ENCODE measurements at regions not wholly inside any gene's neighbourhood (a gene's known extent, or its start where the extent isn't known, plus 50 kb on each side); places are given as distances from the start of the nearest gene placed in this dataset.

DNA sequence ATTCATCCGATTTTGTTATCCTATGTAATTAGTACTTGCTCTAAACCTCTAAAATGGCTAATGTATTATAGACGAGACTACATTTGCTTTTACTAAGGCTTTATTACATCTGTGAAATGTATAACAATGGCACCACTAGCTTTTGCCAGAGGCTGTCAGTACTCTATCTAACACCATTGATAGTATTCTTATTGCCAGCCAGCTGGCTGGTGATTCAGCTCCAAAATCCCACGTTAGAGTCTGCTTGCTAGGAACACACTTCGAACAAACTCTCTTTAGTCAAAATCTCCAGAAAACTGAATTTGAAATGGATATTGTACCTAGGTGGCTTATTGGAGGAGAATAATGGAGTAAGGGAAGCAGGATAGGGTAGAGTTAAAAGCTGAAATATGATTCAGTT lies 839.2 kb downstream of the SLC6A15 start:
- no peak overlapping the region for H3K4me3 ChIP-seq (ENCODE audit: low read length)
- no peaks in the 10 kb centered on the region for H3K9me3 ChIP-seq (ENCODE audit: insufficient read depth, low read length)
- H2AFZ ChIP-seq (ENCODE audit: low read depth, low read length) = no peak overlapping the region
- H3K4me2 ChIP-seq (ENCODE audit: low read length) = no peak overlapping the region
- no peaks in the 10 kb centered on the region for H3K79me2 ChIP-seq (ENCODE audit: low read length)
- H3K27me3 ChIP-seq (ENCODE audit: low read depth, low read length) = no peaks in the 10 kb centered on the region
- H3K9ac ChIP-seq (ENCODE audit: low read length) = no peak overlapping the region
- H3K36me3 ChIP-seq (replicated peaks; ENCODE audit: low read depth, low read length) = no peaks in the 10 kb centered on the region
- no peaks in the 10 kb centered on the region for H3K4me1 ChIP-seq (ENCODE audit: low read length)
- no peak overlapping the region for H3K27ac ChIP-seq (ENCODE audit: low read length)
- no peak for TF ChIP-seq EZH2phosphoT487 (IDR thresholded peaks at IDR 0.05; ENCODE audit: low read depth)
- TF ChIP-seq, protein P1, sequence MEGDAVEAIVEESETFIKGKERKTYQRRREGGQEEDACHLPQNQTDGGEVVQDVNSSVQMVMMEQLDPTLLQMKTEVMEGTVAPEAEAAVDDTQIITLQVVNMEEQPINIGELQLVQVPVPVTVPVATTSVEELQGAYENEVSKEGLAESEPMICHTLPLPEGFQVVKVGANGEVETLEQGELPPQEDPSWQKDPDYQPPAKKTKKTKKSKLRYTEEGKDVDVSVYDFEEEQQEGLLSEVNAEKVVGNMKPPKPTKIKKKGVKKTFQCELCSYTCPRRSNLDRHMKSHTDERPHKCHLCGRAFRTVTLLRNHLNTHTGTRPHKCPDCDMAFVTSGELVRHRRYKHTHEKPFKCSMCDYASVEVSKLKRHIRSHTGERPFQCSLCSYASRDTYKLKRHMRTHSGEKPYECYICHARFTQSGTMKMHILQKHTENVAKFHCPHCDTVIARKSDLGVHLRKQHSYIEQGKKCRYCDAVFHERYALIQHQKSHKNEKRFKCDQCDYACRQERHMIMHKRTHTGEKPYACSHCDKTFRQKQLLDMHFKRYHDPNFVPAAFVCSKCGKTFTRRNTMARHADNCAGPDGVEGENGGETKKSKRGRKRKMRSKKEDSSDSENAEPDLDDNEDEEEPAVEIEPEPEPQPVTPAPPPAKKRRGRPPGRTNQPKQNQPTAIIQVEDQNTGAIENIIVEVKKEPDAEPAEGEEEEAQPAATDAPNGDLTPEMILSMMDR (IDR thresholded peaks at IDR 0.05; ENCODE audit: low read depth, low read length) = no peak
- no peaks in the 10 kb centered on the region for H4K20me1 ChIP-seq (ENCODE audit: insufficient read depth, low read length)

DNA sequence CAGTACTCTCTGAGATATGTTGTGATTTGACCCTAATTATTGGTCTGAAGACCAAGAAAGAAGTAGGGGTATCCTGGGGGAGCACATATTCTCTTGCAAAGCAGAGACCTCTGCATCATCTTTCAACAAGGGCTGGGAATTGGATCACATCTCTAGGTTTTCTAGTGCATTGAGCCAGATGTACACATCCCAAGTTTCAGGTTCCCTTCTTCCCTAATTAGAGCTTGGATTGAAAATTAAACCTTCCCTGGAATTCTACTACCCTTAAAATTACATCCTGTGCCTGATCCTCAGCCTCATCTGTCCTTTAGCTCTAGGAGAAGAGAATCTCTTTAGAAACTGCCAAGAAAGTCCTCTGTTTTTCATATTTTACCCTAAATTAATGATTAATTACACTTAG lies 839.6 kb downstream of the SLC6A15 start:
- no peaks in the 10 kb centered on the region for H3K9me3 ChIP-seq (ENCODE audit: insufficient read depth, low read length)
- H3K27ac ChIP-seq (ENCODE audit: low read length) = no peak overlapping the region
- no peaks in the 10 kb centered on the region for H3K27me3 ChIP-seq (ENCODE audit: low read depth, low read length)
- no peak overlapping the region for H2AFZ ChIP-seq (ENCODE audit: low read depth, low read length)
- H3K79me2 ChIP-seq (ENCODE audit: low read length) = no peaks in the 10 kb centered on the region
- no peak overlapping the region for H3K9ac ChIP-seq (ENCODE audit: low read length)
- no peaks in the 10 kb centered on the region for H3K36me3 ChIP-seq (replicated peaks; ENCODE audit: low read depth, low read length)
- H3K4me2 ChIP-seq (ENCODE audit: low read length) = no peak overlapping the region
- no peaks in the 10 kb centered on the region for H3K4me1 ChIP-seq (ENCODE audit: low read length)
- no peak for TF ChIP-seq EZH2phosphoT487 (IDR thresholded peaks at IDR 0.05; ENCODE audit: low read depth)
- TF ChIP-seq, protein P1 (IDR thresholded peaks at IDR 0.05; ENCODE audit: low read depth, low read length) = no peak
- no peaks in the 10 kb centered on the region for H4K20me1 ChIP-seq (ENCODE audit: insufficient read depth, low read length)
- H3K4me3 ChIP-seq (ENCODE audit: low read length) = no peak overlapping the region

DNA sequence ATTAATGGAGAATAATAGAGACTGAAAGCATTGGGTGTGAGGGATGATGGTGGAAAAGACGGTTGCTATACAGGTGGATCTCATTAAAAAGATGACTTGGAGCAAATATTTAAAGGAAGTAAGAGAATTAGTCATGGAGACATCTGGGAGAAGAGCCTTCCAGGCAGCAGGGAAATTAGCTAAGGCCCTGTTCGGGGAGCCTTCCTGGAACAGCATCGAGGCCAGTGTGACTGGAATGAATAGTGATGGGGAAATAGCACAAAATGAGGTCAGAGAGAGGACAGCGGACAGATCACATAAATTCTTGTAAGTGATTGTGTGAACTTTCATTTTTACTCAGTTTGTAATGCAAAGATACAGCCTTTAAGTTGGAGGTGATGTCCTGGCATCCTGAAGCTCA lies 842.3 kb downstream of the SLC6A15 start:
- Histone ChIP-seq H2AFZ (ENCODE audit: low read depth, low read length) (no peak overlapping the region), H3K36me3 (replicated peaks; ENCODE audit: low read depth, low read length) (no peaks in the 10 kb centered on the region), H3K27ac (ENCODE audit: low read length) (no peak overlapping the region), H3K4me1 (ENCODE audit: low read length) (no peaks in the 10 kb centered on the region), H3K9me3 (ENCODE audit: insufficient read depth, low read length) (no peaks in the 10 kb centered on the region), H4K20me1 (ENCODE audit: insufficient read depth, low read length) (no peaks in the 10 kb centered on the region), H3K4me3 (ENCODE audit: low read length) (no peak overlapping the region), H3K27me3 (ENCODE audit: low read depth, low read length) (no peaks in the 10 kb centered on the region), H3K9ac (ENCODE audit: low read length) (no peak overlapping the region), H3K4me2 (ENCODE audit: low read length) (no peak overlapping the region), H3K79me2 (ENCODE audit: low read length) (no peaks in the 10 kb centered on the region)
- TF ChIP-seq EZH2phosphoT487 (IDR thresholded peaks at IDR 0.05; ENCODE audit: low read depth) = no peak
- TF ChIP-seq, protein P1 (IDR thresholded peaks at IDR 0.05; ENCODE audit: low read depth, low read length) = no peak

DNA sequence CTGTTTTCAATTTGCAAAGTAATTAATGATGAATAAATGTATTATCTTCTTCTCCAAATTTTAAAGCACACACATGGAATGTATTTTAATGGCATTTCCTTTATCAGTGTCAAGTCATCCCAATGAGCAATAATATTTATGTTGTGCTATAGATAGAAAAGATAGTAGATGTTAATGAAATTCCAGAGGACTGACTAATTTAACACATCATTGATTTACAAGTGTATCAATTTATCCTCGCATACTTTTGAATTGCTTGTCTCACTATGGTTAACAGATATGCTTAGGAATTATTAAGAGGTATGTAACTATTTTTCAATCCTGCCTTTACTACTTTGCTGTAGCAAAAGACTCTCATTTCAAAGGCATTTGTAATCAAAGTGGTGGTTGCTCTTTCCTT lies 842.9 kb downstream of the SLC6A15 start:
- Histone ChIP-seq H3K9me3 (ENCODE audit: insufficient read depth, low read length) (no peaks in the 10 kb centered on the region), H3K4me2 (ENCODE audit: low read length) (no peak overlapping the region), H2AFZ (ENCODE audit: low read depth, low read length) (no peak overlapping the region), H3K4me3 (ENCODE audit: low read length) (no peak overlapping the region), H3K79me2 (ENCODE audit: low read length) (no peaks in the 10 kb centered on the region), H3K4me1 (ENCODE audit: low read length) (no peaks in the 10 kb centered on the region), H3K27me3 (ENCODE audit: low read depth, low read length) (no peaks in the 10 kb centered on the region), H3K9ac (ENCODE audit: low read length) (no peak overlapping the region), H3K36me3 (replicated peaks; ENCODE audit: low read depth, low read length) (no peaks in the 10 kb centered on the region), H3K27ac (ENCODE audit: low read length) (no peak overlapping the region), H4K20me1 (ENCODE audit: insufficient read depth, low read length) (no peaks in the 10 kb centered on the region)
- TF ChIP-seq, protein P1 (IDR thresholded peaks at IDR 0.05; ENCODE audit: low read depth, low read length) = no peak
- no peak for TF ChIP-seq EZH2phosphoT487 (IDR thresholded peaks at IDR 0.05; ENCODE audit: low read depth)
